Endothelial cell of umbilical vein (primary cell): ENCODE measurements at regions not wholly inside any gene's neighbourhood (a gene's known extent, or its start where the extent isn't known, plus 50 kb on each side); places are given as distances from the start of the nearest gene placed in this dataset.
A peak's percentile ranks its signal among the peaks of the same experiment; 100 is the strongest.

Source experiments
- BruUV-seq: library from RNA; stranded (reverse); fragments of 400-500 nt; replicated peaks from 2 replicates; lab custom pipeline; 2021; lab: Mats Ljungman, UMichigan
- CTCF ChIA-PET: fragments of 300-600, 350-600 bp; sonication (Branson Sonifier 250); formaldehyde crosslinking; loops from one replicate; lab custom pipeline; 2021; ENCODE audit warnings: antibody characterized with exemption, inconsistent platforms; lab: Charles Lee
- POLR2A ChIA-PET: fragments of 300-600, 350-600 bp; sonication (Branson Sonifier 250); formaldehyde crosslinking; loops from one replicate; lab custom pipeline; 2021; ENCODE audit warnings: antibody characterized with exemption, inconsistent platforms; lab: Charles Lee
- DNase-seq: peaks from one replicate; pipeline ENCODE4 v3.0.0-alpha.2; 2011; ENCODE audit warnings: low read depth, low spot score
- FAIRE-seq: peaks from 2 replicates; lab custom pipeline; 2011; peaks lifted over from hg19 to GRCh38; lab: Jason Lieb, UNC
- H2AFZ ChIP-seq: 2 replicates; pipeline ENCODE4 v1.6.0; 2012; ENCODE audit warnings: low read depth, low read length, control low read depth, inconsistent platforms
- H3K27ac ChIP-seq: 2 replicates; pipeline ENCODE4 v1.5.1; 2011; ENCODE audit warnings: low read depth, mild to moderate bottlenecking, control low read depth, low read length, moderate library complexity; ENCODE audit not compliant: insufficient read depth
- H3K27me3 ChIP-seq, 2 experiments: 2 replicates each; pipeline versions ENCODE4 v1.6.0 to v1.6.1; 2011; ENCODE audit warnings: low read length in 2 of 2, mixed read lengths in 1 of 2; ENCODE audit not compliant: control insufficient read depth in 2 of 2, insufficient read depth in 2 of 2
- H3K36me3 ChIP-seq, 2 experiments: 2 replicates in 1 of 2; 3 replicates in 1 of 2; pipeline ENCODE4 v1.5.1; 2011; ENCODE audit warnings: low read length in 2 of 2, mild to moderate bottlenecking in 1 of 2, moderate library complexity in 1 of 2; ENCODE audit not compliant: control insufficient read depth in 2 of 2, insufficient read depth in 2 of 2; ENCODE audit errors: extremely low read depth in 1 of 2
- H3K4me1 ChIP-seq: 3 replicates; pipeline ENCODE4 v1.5.1; 2011; ENCODE audit warnings: mild to moderate bottlenecking, low read length; ENCODE audit not compliant: control insufficient read depth, insufficient read depth; ENCODE audit errors: extremely low read depth
- H3K4me2 ChIP-seq: 2 replicates; pipeline ENCODE4 v1.6.1; 2011; ENCODE audit warnings: low read length, control low read depth, mixed read lengths; ENCODE audit not compliant: insufficient read depth
- H3K4me3 ChIP-seq, 3 experiments: fragments of 200-600 bp in 1 of 3; sonication (generic), shearing (Covaris generic) in 1 of 3; replicated peaks in 1 of 3; 2 replicates each; pipeline ENCODE4 v1.5.1; 2011 to 2016; ENCODE audit warnings: control low read depth in 3 of 3, low read length in 3 of 3, mild to moderate bottlenecking in 2 of 3, inconsistent platforms in 1 of 3, low read depth in 1 of 3, moderate library complexity in 1 of 3; ENCODE audit not compliant: insufficient read depth in 1 of 3
- H3K79me2 ChIP-seq: 2 replicates; pipeline ENCODE4 v1.6.0; 2012; ENCODE audit warnings: low read length, inconsistent platforms; ENCODE audit not compliant: control insufficient read depth, insufficient read depth
- H3K9ac ChIP-seq: replicated peaks from 2 replicates; pipeline ENCODE3; 2011; ENCODE audit warnings: low read length, control low read depth; ENCODE audit not compliant: insufficient read depth; ENCODE audit errors: extremely low read depth
- H3K9me1 ChIP-seq: replicated peaks from 3 replicates; pipeline ENCODE4 v1.6.0; 2011; ENCODE audit warnings: mild to moderate bottlenecking, low read length; ENCODE audit not compliant: control insufficient read depth, insufficient read depth; ENCODE audit errors: extremely low read depth
- H3K9me3 ChIP-seq: replicated peaks from 2 replicates; pipeline ENCODE4 v1.5.1; 2012; ENCODE audit warnings: low read length, inconsistent platforms; ENCODE audit not compliant: control insufficient read depth, insufficient read depth
- H4K20me1 ChIP-seq: replicated peaks from 2 replicates; pipeline ENCODE3; 2011; ENCODE audit warnings: mild to moderate bottlenecking, low read length; ENCODE audit not compliant: control insufficient read depth, insufficient read depth; ENCODE audit errors: extremely low read depth
- CTCF ChIP-seq, 2 donors: IDR thresholded peaks; 1 replicate in 1 of 2; 2 replicates in 1 of 2; pipeline ENCODE4 v1.5.1; 2011; ENCODE audit warnings: low read length in 2 of 2, mild to moderate bottlenecking in 2 of 2, moderate library complexity in 2 of 2, control low read depth in 1 of 2, inconsistent platforms in 1 of 2, low read depth in 1 of 2; ENCODE audit not compliant: insufficient read depth in 1 of 2; ENCODE audit errors: extremely low read depth in 1 of 2
- JUN ChIP-seq: IDR thresholded peaks from 2 replicates; pipeline ENCODE4 v1.6.1; 2011; ENCODE audit warnings: borderline replicate concordance, low read depth; ENCODE audit not compliant: insufficient read length, insufficient read depth
- MAX ChIP-seq: IDR thresholded peaks from 2 replicates; pipeline ENCODE4 v1.6.1; 2011; ENCODE audit not compliant: insufficient read depth, insufficient read length
- POLR2A ChIP-seq: IDR thresholded peaks from 2 replicates; pipeline ENCODE4 v1.6.1; 2012; ENCODE audit warnings: low read depth, mild to moderate bottlenecking, control low read depth, low read length
- POLR2AphosphoS5 ChIP-seq: IDR thresholded peaks from 2 replicates; pipeline ENCODE4 v1.6.1; 2012; ENCODE audit warnings: low read depth, mild to moderate bottlenecking, control low read depth, low read length, moderate library complexity; ENCODE audit not compliant: insufficient read depth
- dilution Hi-C: fragments of 300-500 bp; cut with MboI; formaldehyde crosslinking; loops from one replicate; pipeline ENCODE4 v1.15.0; 2019; ENCODE audit warnings: low sequenced_read_pairs; ENCODE audit not compliant: extremely low pct_ligation_motif_present
- intact Hi-C: fragments of 100-400 bp; cut with micrococcal nuclease; formaldehyde crosslinking; loops from one replicate; pipeline ENCODE4 v1.10.0; 2022

DNA sequence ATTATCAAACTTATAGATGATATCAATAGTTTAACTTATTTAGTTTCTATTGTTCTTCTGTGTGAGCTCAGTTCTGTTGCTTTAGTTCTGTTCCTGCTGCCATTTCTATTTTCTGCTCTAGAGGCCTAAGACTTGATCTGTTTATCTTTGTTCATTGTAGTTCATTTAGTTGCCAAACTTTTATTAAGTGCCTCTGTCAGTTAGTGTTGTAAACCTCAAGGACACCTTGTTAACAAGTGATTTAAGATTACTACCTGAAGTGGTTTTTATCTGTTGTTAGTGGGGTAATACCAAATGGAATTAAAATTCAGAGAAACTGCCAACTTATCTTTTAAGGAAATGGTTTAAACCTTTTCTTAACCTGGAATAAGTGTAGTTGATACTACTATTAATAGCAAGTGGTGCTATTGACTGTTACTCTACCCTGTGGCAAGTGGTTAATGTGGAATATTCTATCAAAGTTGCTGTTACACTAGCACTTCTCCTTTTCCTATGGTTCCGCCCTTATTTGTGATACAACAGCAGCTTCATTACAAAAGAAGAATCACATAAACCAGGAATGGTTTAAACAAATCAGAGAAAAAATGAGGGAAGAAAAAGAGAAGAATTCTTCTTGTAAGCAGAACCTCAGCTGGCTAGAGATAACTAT is 500.6 kb upstream of the GOLIM4 start:
- CTCF ChIA-PET, result interaction anchor here (1.7 kb wide), 1 partner anchor 251 kb away, joined by 4 read pairs; no protein-coding TSS in a partner anchor
- POLR2A ChIA-PET, result no interaction called here
- DNase-seq, result no peak

More for the DNA sequence above, 500.6 kb upstream of the GOLIM4 start:
- Histone ChIP-seq H3K79me2 (no peaks in the 10 kb centered on the region), H3K4me2 (no peak overlapping the region), H3K9me1 (no peaks in the 10 kb centered on the region), H3K27me3 (peaks cover 0 to 2% of the 10 kb centered on the region in 2 experiments), H2AFZ (no peak overlapping the region), H3K9me3 (no peaks in the 10 kb centered on the region), H4K20me1 (no peaks in the 10 kb centered on the region), H3K27ac (no peak overlapping the region), H3K9ac (no peak overlapping the region), H3K4me1 (no peaks in the 10 kb centered on the region), H3K36me3 (no peaks in the 10 kb centered on the region), H3K4me3 (no peak overlapping the region)
- no peak for TF ChIP-seq CTCF (IDR thresholded peaks at IDR 0.05; ENCODE audit: extremely low read depth in 1 of 2, insufficient read depth in 1 of 2, low read depth in 1 of 2, low read length in 2 of 2)
- TF ChIP-seq MAX, result no peak
- no peak for TF ChIP-seq POLR2AphosphoS5
- no peak for TF ChIP-seq JUN
- no peak for TF ChIP-seq POLR2A
- dilution Hi-C loops, result no loop called here
- FAIRE-seq, result peak; percentile 48
- intact Hi-C loops, result no loop called here
- BruUV-seq, result no TSS peak
